Body of pancreas (tissue), 4 donors: ENCODE measurements at regions not wholly inside any gene's neighbourhood (a gene's known extent, or its start where the extent isn't known, plus 50 kb on each side); places are given as distances from the start of the nearest gene placed in this dataset.
"Not testable (repeated sequence)": the region's sequence is repeated elsewhere in the genome, so short reads cannot be mapped to it uniquely, and the experiment has no call there.

ENCODE experiments used
- ATAC-seq: fragments of 150-250 bp; one replicate; pipeline ENCODE4 v1.9.1; 2016
- DNase-seq, 4 donors: peaks; one replicate each; pipeline ENCODE4 v3.0.0-alpha.2; 2019
- H3K27ac ChIP-seq, 4 donors: fragments of 200-600 bp; sonication (generic); 1 replicate in 3 of 4; 2 replicates in 1 of 4; pipeline versions ENCODE4 v1.5.1 to v1.6.1; 2016 to 2019; ENCODE audit warnings: mild to moderate bottlenecking in 1 of 4, mixed read lengths in 1 of 4, moderate library complexity in 1 of 4
- H3K27me3 ChIP-seq, 2 donors: fragments of 200-600 bp; sonication (generic); one replicate each; pipeline ENCODE4 v1.6.0; 2016; ENCODE audit warnings: mild to moderate bottlenecking in 1 of 2
- H3K36me3 ChIP-seq, 2 donors: fragments of 200-600 bp; sonication (generic); replicated peaks in 1 of 2; 2 replicates each; pipeline ENCODE4 v1.5.1; 2016; ENCODE audit warnings: low read depth in 2 of 2; ENCODE audit not compliant: insufficient read depth in 1 of 2
- H3K4me1 ChIP-seq: fragments of 200-600 bp; sonication (generic); one replicate; pipeline ENCODE4 v1.6.0; 2016
- H3K4me3 ChIP-seq, 2 donors: fragments of 200-600 bp; sonication (generic); 1 replicate in 1 of 2; 2 replicates in 1 of 2; pipeline ENCODE4 v1.5.1; 2016 to 2019
- H3K9me3 ChIP-seq, 3 donors: fragments of 200-600 bp; sonication (generic); 1 replicate in 2 of 3; 2 replicates in 1 of 3; pipeline ENCODE4 v1.5.1; 2016
- CTCF ChIP-seq, 7 experiments: fragments of 450-650 bp in 4 of 7; fragments of 200-600 bp in 3 of 7; sonication (generic) in 3 of 7; IDR thresholded peaks; one replicate each; pipeline ENCODE4 v1.5.1; 2016 to 2019; ENCODE audit warnings: antibody characterized with exemption in 7 of 7
- POLR2A ChIP-seq, 3 donors: fragments of 450-650 bp; IDR thresholded peaks; one replicate each; pipeline ENCODE4 v1.6.1; 2016; ENCODE audit warnings: antibody characterized with exemption in 3 of 3, mild to moderate bottlenecking in 2 of 3
- WGBS, 2 donors: methylation state at CpG; one replicate each; pipeline ENCODE4 v1.1.5; 2017; 5-methylcytosine and 5-hydroxymethylcytosine counted together
- intact Hi-C: fragments of 100-400 bp; cut with DNase I; formaldehyde crosslinking; loops from one replicate; pipeline ENCODE4 v1.15.1; 2023

DNA sequence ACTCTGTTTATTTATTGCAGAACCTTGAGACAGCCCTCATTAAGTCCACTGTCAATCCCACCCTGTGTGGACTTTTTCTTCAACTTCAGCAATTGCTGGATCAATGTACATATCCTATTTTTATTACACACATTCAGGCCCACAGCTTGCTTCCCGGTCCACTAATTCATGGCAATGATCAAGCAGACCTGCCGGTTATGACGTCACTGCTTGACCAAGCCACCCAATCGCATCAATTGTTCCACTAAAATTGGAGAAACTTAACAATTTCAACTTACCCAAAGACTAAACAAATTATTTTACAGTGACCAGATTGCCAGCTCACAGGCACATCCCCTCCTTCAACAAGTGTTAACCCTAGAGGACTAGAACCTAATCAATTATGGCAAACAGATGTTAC, 240.4 kb upstream of the MAGEB18 start:
- no peaks in the 10 kb centered on the region for H3K36me3 ChIP-seq
- H3K9me3 ChIP-seq = no peaks in the 10 kb centered on the region
- intact Hi-C loops = no loop called here
- WGBS, 2 donors = 91 to 93% methylated on average over 4 of the region's 4 CpGs
- H3K27me3 ChIP-seq = no peaks in the 10 kb centered on the region
- no peak overlapping the region for H3K27ac ChIP-seq
- H3K4me1 ChIP-seq = no peaks in the 10 kb centered on the region
- TF ChIP-seq CTCF (IDR thresholded peaks at IDR 0.05) = no peak
- no peak for TF ChIP-seq POLR2A (IDR thresholded peaks at IDR 0.05)
- DNase-seq (no peak), ATAC-seq (no peak)
- no peak overlapping the region for H3K4me3 ChIP-seq

DNA sequence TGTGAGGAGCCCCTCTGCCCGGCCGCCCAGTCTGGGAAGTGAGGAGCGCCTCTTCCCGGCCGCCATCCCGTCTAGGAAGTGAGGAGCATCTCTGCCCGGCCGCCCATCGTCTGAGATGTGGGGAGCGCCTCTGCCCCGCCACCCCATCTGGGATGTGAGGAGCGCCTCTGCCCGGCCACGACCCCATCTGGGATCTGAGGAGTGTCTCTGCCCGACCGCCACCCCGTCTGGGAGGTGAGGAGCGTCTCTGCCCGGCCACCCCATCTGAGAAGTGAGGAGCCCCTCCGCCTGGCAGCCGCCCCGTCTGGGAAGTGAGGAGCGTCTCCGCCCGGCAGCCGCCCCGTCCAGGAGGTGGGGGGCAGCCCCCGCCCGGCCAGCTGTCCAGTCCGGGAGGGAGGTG, 232.4 kb upstream of the MAGEB18 start:
- H3K36me3 ChIP-seq, intact Hi-C loops, H3K9me3 ChIP-seq, DNase-seq, H3K27me3 ChIP-seq, H3K4me1 ChIP-seq, H3K27ac ChIP-seq, ATAC-seq, H3K4me3 ChIP-seq: not testable (repeated sequence)
- no CpG with 5 or more reads among the region's 30 CpGs for WGBS, 2 donors

- no peaks in the 10 kb centered on the region for H3K4me1 ChIP-seq
- no peak overlapping the region for H3K4me3 ChIP-seq
- H3K9me3 ChIP-seq = no peaks in the 10 kb centered on the region
- no peak overlapping the region for H3K27ac ChIP-seq
- no peak for TF ChIP-seq CTCF (IDR thresholded peaks at IDR 0.05)
- TF ChIP-seq POLR2A (IDR thresholded peaks at IDR 0.05) = no peak
- no peaks in the 10 kb centered on the region for H3K36me3 ChIP-seq
- H3K27me3 ChIP-seq = no peaks in the 10 kb centered on the region
- ATAC-seq (no peak), DNase-seq (no peak)
- WGBS, 2 donors = 70 to 71% methylated on average over 3 of the region's 3 CpGs
- intact Hi-C loops = no loop called here
Observed at GRCh38 chrX:25925946-25926345, 212.2 kb upstream of the MAGEB18 start.

DNA sequence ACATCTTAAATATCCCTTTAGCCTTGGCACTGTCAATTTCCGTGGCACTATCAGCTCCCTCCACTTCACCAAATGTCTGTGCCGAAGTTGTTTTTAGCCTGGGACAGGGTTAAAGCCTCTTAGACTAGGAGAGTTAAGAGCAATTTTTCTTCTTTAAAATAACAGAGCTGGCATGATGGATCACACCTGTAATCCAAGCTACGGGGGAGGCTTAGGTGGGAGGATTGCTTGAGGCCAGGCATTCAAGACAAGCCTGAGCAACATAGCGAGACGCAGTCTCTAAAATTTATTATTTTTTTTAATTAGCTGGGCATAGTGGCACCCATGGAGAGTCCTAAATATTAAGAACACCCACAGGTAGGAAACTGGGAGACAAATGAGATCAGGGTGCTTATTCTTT, 209.8 kb upstream of the MAGEB18 start:
- intact Hi-C loops = no loop called here
- DNase-seq (no peak), ATAC-seq (no peak)
- no peak overlapping the region for H3K4me3 ChIP-seq
- no peaks in the 10 kb centered on the region for H3K27me3 ChIP-seq
- H3K9me3 ChIP-seq = no peaks in the 10 kb centered on the region
- no peaks in the 10 kb centered on the region for H3K36me3 ChIP-seq
- no peaks in the 10 kb centered on the region for H3K4me1 ChIP-seq
- no peak overlapping the region for H3K27ac ChIP-seq
- TF ChIP-seq CTCF (IDR thresholded peaks at IDR 0.05) (no peak), POLR2A (IDR thresholded peaks at IDR 0.05) (no peak)
- 78 to 89% methylated on average over 3 to 5 of the region's 5 CpGs for WGBS, 2 donors

DNA sequence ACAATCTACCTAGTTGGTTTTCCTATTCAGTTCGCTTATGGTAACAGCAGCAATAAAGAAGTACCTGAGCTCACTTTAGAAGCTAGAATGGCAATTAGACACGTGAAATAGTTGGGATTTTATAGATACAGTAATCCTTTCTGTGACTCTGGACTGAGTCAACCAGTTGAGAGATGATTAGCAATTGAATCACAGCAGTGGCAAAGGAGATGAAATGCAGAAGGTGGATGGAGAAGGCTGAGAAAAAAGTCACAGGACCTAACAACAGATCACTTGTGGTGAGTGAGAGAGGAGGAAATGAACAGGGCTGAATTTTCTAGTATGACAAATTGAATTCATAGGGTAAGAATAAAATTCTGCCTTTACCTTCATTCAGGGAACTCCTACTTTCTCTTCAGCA, 197.1 kb upstream of the MAGEB18 start:
- WGBS, 2 donors = 54 to 62% methylated on average over 2 of the region's 2 CpGs

More for the DNA sequence above, 197.1 kb upstream of the MAGEB18 start:
- Histone ChIP-seq H3K4me1 (no peaks in the 10 kb centered on the region), H3K9me3 (no peaks in the 10 kb centered on the region), H3K36me3 (no peaks in the 10 kb centered on the region), H3K27ac (no peak overlapping the region), H3K4me3 (no peak overlapping the region), H3K27me3 (no peaks in the 10 kb centered on the region)
- intact Hi-C loops = no loop called here
- ATAC-seq (no peak), DNase-seq (no peak)
- TF ChIP-seq CTCF (IDR thresholded peaks at IDR 0.05) (no peak), POLR2A (IDR thresholded peaks at IDR 0.05) (no peak)
